GM12873 (cell line): ENCODE measurements at regions not wholly inside any gene's neighbourhood (a gene's known extent, or its start where the extent isn't known, plus 50 kb on each side); places are given as distances from the start of the nearest gene placed in this dataset.

Source experiments
- TF ChIP-seq, protein P1 (sequence below): IDR thresholded peaks from 2 replicates; pipeline ENCODE4 v1.5.1; 2012; ENCODE audit warnings: low read depth, mild to moderate bottlenecking, moderate library complexity, low read length, control low read depth; ENCODE audit not compliant: insufficient read depth; ENCODE audit errors: missing control alignments

DNA sequence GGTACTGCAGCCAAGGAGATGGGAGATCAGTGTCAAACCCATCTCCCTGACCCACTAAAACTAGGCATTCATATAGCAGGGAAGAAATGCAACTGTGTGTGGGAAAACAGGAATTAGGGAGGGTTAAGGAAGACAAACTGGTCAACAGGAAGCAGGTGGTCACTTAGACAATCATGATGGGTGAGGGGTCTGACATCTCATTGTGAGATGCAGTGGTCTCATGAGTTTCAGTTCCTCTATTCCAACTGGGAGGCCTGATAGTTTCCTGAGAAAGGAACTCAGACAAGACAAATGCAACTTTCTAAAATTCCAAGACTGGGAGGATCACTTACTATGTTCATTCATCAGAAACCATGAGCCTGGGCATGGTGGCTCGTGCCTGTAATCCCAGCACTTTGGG lies 361.4 kb upstream of the C16orf82 start:
- TF ChIP-seq, protein P1, sequence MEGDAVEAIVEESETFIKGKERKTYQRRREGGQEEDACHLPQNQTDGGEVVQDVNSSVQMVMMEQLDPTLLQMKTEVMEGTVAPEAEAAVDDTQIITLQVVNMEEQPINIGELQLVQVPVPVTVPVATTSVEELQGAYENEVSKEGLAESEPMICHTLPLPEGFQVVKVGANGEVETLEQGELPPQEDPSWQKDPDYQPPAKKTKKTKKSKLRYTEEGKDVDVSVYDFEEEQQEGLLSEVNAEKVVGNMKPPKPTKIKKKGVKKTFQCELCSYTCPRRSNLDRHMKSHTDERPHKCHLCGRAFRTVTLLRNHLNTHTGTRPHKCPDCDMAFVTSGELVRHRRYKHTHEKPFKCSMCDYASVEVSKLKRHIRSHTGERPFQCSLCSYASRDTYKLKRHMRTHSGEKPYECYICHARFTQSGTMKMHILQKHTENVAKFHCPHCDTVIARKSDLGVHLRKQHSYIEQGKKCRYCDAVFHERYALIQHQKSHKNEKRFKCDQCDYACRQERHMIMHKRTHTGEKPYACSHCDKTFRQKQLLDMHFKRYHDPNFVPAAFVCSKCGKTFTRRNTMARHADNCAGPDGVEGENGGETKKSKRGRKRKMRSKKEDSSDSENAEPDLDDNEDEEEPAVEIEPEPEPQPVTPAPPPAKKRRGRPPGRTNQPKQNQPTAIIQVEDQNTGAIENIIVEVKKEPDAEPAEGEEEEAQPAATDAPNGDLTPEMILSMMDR = no peak

DNA sequence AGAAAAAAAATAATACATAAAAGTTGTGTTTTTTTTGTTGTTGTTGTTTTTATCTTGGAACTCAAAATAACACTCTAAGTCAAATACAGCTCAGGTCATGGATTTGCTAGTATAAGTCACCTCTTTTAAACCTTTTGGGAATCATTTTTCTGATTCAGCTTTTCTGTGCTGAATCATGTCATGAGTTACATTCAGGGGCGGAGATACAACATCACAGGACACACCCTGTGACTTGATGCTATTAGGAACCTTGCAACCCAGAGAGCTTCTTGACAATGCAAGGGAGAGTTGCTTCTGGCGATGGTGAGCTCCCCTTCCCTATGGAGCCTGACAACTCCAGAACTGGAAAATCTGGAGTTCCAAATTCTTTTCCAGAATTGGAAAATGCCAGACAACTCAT lies 358.3 kb upstream of the C16orf82 start:
- TF ChIP-seq, protein P1 = no peak

DNA sequence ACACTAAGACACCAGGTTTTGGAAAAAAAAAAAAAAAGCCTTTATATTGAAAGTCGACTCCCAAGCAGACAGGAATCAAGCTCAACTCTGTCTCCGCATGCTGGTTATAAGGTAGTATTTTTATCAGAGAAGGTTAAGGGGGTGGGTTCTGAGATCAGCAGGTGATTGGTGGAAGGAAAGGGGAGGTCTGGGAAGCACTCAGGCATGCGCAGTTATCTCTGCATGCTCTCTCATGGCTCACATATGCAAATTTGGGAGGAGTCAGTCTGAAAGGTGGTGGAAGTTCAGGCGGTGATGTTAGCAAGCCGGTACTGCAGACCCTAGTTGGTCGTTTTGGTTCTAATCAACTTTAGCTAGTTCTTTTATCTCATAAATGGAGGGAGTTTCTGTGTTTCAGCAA lies 357.6 kb upstream of the C16orf82 start:
- TF ChIP-seq, protein P1 = no peak

DNA sequence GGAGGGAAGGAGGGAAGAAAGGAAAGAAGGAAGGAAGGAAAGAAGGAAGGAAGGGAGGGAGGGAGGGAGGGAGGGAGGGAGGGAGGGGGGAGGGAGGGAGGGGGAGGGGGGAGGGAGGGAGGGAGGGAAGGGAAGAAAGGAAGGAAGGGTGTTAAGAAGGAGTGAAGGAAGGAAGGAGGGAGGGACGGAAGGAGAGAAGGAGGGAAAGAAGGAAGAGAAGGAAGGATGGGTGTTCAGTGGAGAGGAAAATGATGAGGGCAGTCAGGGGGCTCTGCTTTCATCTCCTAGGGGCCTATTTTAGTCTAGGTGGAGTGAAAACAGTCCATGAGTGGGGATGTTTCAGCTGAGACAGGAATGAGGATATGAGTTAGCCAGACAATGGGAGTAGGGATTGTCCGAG lies 357.0 kb upstream of the C16orf82 start:
- TF ChIP-seq, protein P1 = no peak

DNA sequence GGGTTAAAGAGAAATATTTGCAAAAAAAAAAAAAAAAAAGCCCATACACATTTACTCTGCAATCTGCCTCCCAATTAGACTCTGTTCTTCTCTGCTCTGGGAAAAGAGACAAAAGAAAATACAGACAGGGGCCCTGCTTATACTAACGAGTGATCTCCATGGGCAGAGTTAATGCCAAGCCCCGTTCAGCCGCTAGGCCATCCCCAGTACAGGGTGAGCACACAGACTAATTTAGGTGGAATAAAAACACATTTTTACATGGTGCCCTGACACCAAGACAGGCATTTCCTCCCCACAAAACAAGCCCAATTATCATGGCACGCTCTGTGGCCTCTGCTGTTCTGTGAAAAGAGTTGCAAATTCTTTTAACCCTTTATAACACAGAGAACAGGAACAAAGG lies 356.3 kb upstream of the C16orf82 start:
- TF ChIP-seq, protein P1 = no peak

- TF ChIP-seq, protein P1 = no peak
Observed at GRCh38 chr16:26712876-26713275, 353.9 kb upstream of the C16orf82 start.

DNA sequence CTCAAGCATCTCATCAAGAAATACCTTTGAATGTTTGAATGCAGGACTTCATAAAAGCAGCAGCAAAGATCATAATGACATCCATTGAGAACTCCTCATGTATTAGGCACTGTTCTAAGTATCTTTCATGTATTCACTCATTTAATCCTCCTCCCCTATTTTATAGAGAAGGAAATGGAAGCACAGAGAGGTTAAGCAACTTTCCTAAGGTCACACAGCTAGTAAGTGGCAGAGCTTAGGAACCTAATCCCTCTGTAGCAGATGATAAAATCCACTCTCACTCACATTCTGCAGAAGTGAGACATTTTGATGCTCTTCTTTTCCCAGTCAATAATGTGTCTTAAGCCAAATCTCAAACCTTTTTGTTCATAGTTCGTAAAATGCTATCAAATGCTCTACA lies 350.8 kb upstream of the C16orf82 start:
- TF ChIP-seq, protein P1 = no peak
